ENCODE measurements at regions not wholly inside any gene's neighbourhood (a gene's known extent, or its start where the extent isn't known, plus 50 kb on each side); places are given as distances from the start of the nearest gene placed in this dataset.

DNA sequence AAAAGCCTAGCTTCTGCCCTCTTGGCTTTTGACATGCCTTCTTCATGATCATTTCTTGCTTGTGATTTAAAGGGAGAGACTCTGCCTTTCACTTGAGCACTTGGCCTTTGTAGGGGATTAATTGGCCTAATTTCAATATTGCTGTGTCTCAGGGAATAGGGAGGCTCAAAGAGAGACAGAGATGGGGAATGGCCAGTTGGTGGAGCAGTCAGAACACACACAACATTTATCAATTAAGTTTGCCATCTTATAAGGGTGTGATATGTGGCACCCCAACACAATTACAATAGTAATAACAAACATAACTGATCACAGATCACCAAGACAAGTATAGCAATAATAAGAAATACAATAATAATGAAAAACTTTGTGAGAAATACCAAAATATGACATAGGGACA lies 122.5 kb upstream of the VCX start:
- DNase-seq (ENCODE audit: low spot score in 2 of 2): no peak
- Histone ChIP-seq H3K4me1 (no peaks in the 10 kb centered on the region), H3K27ac (no peak overlapping the region), H3K4me3 (no peak overlapping the region), H3K36me3 (no peaks in the 10 kb centered on the region), H3K27me3 (no peaks in the 10 kb centered on the region), H3K9me3 (no peaks in the 10 kb centered on the region)
- TF ChIP-seq POLR2A (IDR thresholded peaks at IDR 0.05) (no peak), POLR2AphosphoS5 (IDR thresholded peaks at IDR 0.05) (no peak)
- TF ChIP-seq, protein P1, sequence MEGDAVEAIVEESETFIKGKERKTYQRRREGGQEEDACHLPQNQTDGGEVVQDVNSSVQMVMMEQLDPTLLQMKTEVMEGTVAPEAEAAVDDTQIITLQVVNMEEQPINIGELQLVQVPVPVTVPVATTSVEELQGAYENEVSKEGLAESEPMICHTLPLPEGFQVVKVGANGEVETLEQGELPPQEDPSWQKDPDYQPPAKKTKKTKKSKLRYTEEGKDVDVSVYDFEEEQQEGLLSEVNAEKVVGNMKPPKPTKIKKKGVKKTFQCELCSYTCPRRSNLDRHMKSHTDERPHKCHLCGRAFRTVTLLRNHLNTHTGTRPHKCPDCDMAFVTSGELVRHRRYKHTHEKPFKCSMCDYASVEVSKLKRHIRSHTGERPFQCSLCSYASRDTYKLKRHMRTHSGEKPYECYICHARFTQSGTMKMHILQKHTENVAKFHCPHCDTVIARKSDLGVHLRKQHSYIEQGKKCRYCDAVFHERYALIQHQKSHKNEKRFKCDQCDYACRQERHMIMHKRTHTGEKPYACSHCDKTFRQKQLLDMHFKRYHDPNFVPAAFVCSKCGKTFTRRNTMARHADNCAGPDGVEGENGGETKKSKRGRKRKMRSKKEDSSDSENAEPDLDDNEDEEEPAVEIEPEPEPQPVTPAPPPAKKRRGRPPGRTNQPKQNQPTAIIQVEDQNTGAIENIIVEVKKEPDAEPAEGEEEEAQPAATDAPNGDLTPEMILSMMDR (IDR thresholded peaks at IDR 0.05): no peak
- intact Hi-C loops (cut with DNase I; ENCODE audit: low total_unique reads): loop anchor here (2.0 kb wide), 1 partner anchor 42 kb away; no protein-coding TSS in a partner anchor

DNA sequence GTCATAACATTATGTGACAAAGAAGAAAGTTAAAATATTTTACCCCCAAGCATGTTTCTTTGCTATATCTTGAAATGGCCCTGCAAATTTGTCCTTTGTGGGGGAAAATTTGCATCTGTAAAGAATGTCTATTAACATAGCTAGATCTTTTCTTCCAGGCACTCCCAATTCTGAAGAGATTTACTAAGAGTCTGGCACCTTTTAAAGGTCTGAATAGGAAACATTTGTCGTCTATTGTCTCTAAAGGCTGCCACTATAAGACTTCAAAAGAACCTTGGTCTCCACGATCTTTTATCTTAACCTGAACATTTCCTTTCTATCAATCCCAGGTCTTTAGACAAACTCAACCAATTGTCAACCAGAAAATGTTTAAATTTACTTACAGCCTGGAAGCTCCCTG lies 128.6 kb upstream of the VCX start:
- no peaks in the 10 kb centered on the region for H3K4me1 ChIP-seq
- H3K9me3 ChIP-seq: no peaks in the 10 kb centered on the region
- TF ChIP-seq POLR2AphosphoS5 (IDR thresholded peaks at IDR 0.05): no peak
- no peak for TF ChIP-seq POLR2A (IDR thresholded peaks at IDR 0.05)
- TF ChIP-seq, protein P1 (IDR thresholded peaks at IDR 0.05): no peak
- intact Hi-C loops (cut with DNase I; ENCODE audit: low total_unique reads): no loop called here
- DNase-seq (ENCODE audit: low spot score in 2 of 2): no peak
- no peaks in the 10 kb centered on the region for H3K27me3 ChIP-seq
- H3K27ac ChIP-seq: no peak overlapping the region
- no peak overlapping the region for H3K4me3 ChIP-seq
- H3K36me3 ChIP-seq: no peaks in the 10 kb centered on the region

DNA sequence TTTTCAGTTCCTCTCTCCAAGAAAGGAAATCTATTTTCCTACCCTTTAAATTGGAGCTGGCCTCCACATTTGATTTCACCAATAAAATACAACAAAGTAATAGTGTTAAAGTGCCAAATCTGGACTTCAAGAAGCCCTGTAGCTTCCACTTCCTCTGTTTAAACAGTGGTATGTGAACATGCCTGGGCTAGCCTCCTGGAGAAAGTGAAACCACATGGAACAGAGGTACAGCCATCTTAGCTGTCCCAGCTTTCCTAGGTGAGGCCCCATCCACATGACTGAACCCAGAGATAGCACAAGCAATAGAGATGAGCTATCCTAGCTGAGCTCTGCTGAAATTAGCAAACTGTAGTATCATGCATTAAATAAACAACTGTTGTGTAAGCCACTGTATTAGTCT lies 131.8 kb upstream of the VCX start:
- Histone ChIP-seq H3K4me3 (no peak overlapping the region), H3K4me1 (no peaks in the 10 kb centered on the region), H3K9me3 (no peaks in the 10 kb centered on the region), H3K27me3 (no peaks in the 10 kb centered on the region), H3K36me3 (no peaks in the 10 kb centered on the region), H3K27ac (no peak overlapping the region)
- intact Hi-C loops (cut with DNase I; ENCODE audit: low total_unique reads): no loop called here
- DNase-seq (ENCODE audit: low spot score in 2 of 2): no peak
- TF ChIP-seq POLR2A (IDR thresholded peaks at IDR 0.05) (no peak), POLR2AphosphoS5 (IDR thresholded peaks at IDR 0.05) (no peak)
- TF ChIP-seq, protein P1 (IDR thresholded peaks at IDR 0.05): no peak

DNA sequence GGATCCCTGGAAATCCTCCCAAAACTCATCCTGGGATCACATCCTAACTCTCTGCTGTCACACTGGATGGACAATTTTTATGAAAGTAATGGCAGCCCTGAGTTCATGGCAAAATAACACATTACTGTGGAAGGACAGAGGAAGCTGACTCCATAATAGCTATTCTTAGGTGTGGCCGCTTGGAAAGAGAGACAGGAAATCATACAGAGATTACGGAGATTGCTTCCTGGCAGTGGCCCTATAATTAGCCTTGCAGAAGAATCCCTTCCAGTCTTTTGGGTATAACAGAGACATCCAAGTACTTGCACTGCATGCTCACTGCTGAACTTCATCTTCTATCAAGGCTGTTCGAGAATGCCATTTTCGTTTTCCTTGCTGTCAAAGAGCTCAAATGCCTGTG lies 133.1 kb upstream of the VCX start:
- no peak overlapping the region for H3K4me3 ChIP-seq
- no peaks in the 10 kb centered on the region for H3K27me3 ChIP-seq
- no peak overlapping the region for H3K27ac ChIP-seq
- no peaks in the 10 kb centered on the region for H3K9me3 ChIP-seq
- DNase-seq (ENCODE audit: low spot score in 2 of 2): no peak
- intact Hi-C loops (cut with DNase I; ENCODE audit: low total_unique reads): no loop called here
- no peaks in the 10 kb centered on the region for H3K36me3 ChIP-seq
- TF ChIP-seq, protein P1 (IDR thresholded peaks at IDR 0.05): no peak
- TF ChIP-seq POLR2A (IDR thresholded peaks at IDR 0.05) (no peak), POLR2AphosphoS5 (IDR thresholded peaks at IDR 0.05) (no peak)
- no peaks in the 10 kb centered on the region for H3K4me1 ChIP-seq

DNA sequence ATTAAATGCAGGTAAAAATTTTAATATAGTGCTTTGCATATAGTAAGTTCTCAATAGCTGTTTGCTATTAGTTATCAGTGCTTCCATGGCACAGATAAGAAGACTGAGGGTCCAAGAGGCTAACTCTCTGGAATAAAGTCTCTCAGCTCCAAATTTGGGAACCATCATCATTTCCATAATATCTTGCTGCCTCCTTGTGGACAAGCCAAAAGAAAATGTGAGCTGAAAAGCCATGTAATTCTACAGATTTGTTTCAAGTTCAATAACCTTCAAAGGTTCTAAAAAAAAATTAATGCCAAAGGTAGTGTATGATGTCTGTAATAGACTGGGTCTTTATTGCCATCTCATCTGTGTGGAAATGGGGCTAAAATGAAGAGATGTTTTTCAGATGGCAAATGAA lies 136.9 kb upstream of the VCX start:
- H3K36me3 ChIP-seq: no peaks in the 10 kb centered on the region
- no peak for DNase-seq (ENCODE audit: low spot score in 2 of 2)
- H3K27me3 ChIP-seq: no peaks in the 10 kb centered on the region
- H3K27ac ChIP-seq: no peak overlapping the region
- no peak for TF ChIP-seq POLR2AphosphoS5 (IDR thresholded peaks at IDR 0.05)
- TF ChIP-seq, protein P1 (IDR thresholded peaks at IDR 0.05): peak in 2 of 3 donors; percentile 13 to 21
- no peak overlapping the region for H3K4me3 ChIP-seq
- intact Hi-C loops (cut with DNase I; ENCODE audit: low total_unique reads): no loop called here
- no peaks in the 10 kb centered on the region for H3K4me1 ChIP-seq
- H3K9me3 ChIP-seq: no peaks in the 10 kb centered on the region
